ENCODE measurements at regions not wholly inside any gene's neighbourhood (a gene's known extent, or its start where the extent isn't known, plus 50 kb on each side); places are given as distances from the start of the nearest gene placed in this dataset.

DNA sequence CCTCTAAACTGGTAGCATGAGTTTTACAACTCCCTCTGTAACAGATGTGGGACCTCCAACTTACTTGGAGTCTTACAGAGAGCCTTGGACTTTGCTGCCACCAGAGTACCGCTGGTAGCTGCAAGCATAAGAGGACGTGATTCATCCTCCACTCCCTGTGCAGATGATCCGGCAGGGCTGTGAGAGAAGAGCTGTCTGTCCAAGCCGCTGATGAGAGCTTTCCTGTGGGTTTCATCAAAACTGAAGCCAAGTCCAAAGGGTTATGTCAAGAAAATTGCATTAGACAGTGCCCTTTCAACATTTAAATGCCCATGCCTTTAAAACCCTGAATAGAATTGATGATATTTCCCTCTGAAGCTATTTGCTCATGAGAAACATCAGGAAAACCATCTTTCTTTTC is 85.8 kb downstream of the LLPH start:
- H3K9me3 ChIP-seq (replicated peaks; ENCODE audit: control insufficient read depth, insufficient read depth, low read length), result no peaks in the 10 kb centered on the region
- H2AFZ ChIP-seq (ENCODE audit: low read depth, low read length), result no peak overlapping the region
- ChIA-PET CTCF (interaction anchor here (0.8 to 2.1 kb wide), 3 partner anchors 9 to 36 kb away, joined by 3 to 13 read pairs (median 3); no protein-coding TSS in a partner anchor), POLR2A (no interaction called here)
- H4K20me1 ChIP-seq (replicated peaks; ENCODE audit: control insufficient read depth, extremely low read depth, insufficient read depth, low read length), result no peaks in the 10 kb centered on the region
- H3K27me3 ChIP-seq (ENCODE audit: control insufficient read depth in 2 of 2, insufficient read depth in 2 of 2, low read length in 2 of 2), result peaks cover 4 to 10% of the 10 kb centered on the region in 2 experiments
- no peak for DNase-seq (ENCODE audit: low read depth, low spot score)
- intact Hi-C loops (cut with micrococcal nuclease) (no loop called here), dilution Hi-C loops (cut with MboI; ENCODE audit: extremely low pct_ligation_motif_present, low sequenced_read_pairs) (no loop called here)
- no peak overlapping the region for H3K4me3 ChIP-seq (replicated peaks in 1 of 3; ENCODE audit: insufficient read depth in 1 of 3, low read depth in 1 of 3, low read length in 3 of 3)
- no peak overlapping the region for H3K4me2 ChIP-seq (ENCODE audit: insufficient read depth, low read length)
- no peaks in the 10 kb centered on the region for H3K4me1 ChIP-seq (ENCODE audit: control insufficient read depth, extremely low read depth, insufficient read depth, low read length)
- H3K27ac ChIP-seq (ENCODE audit: insufficient read depth, low read depth, low read length), result no peak overlapping the region
- H3K79me2 ChIP-seq (ENCODE audit: control insufficient read depth, insufficient read depth, low read length), result no peaks in the 10 kb centered on the region
- no peak overlapping the region for H3K9ac ChIP-seq (replicated peaks; ENCODE audit: extremely low read depth, insufficient read depth, low read length)
- no TSS peak for BruUV-seq (replicated peaks)
- no peak for FAIRE-seq
- TF ChIP-seq JUN (IDR thresholded peaks at IDR 0.05; ENCODE audit: borderline replicate concordance, insufficient read depth, insufficient read length, low read depth) (no peak), MAX (IDR thresholded peaks at IDR 0.05; ENCODE audit: insufficient read depth, insufficient read length) (no peak), FOS (IDR thresholded peaks at IDR 0.05; ENCODE audit: borderline replicate concordance, insufficient read depth, low read length) (no peak), POLR2AphosphoS5 (IDR thresholded peaks at IDR 0.05; ENCODE audit: insufficient read depth, low read depth, low read length) (no peak), POLR2A (IDR thresholded peaks at IDR 0.05; ENCODE audit: low read depth, low read length) (no peak), CTCF (IDR thresholded peaks at IDR 0.05; ENCODE audit: extremely low read depth in 1 of 2, insufficient read depth in 1 of 2, low read depth in 1 of 2, low read length in 2 of 2) (no peak), MYC (IDR thresholded peaks at IDR 0.05; ENCODE audit: low read depth, low read length) (no peak), EZH2 (IDR thresholded peaks at IDR 0.05; ENCODE audit: borderline replicate concordance, low read depth, low read length, severe bottlenecking) (no peak)
- no peaks in the 10 kb centered on the region for H3K9me1 ChIP-seq (replicated peaks; ENCODE audit: control insufficient read depth, extremely low read depth, insufficient read depth, low read length)
- H3K36me3 ChIP-seq (ENCODE audit: control insufficient read depth in 2 of 2, extremely low read depth in 1 of 2, insufficient read depth in 2 of 2, low read length in 2 of 2), result no peaks in the 10 kb centered on the region
